Lower leg skin (tissue), 4 donors: ENCODE measurements at regions not wholly inside any gene's neighbourhood (a gene's known extent, or its start where the extent isn't known, plus 50 kb on each side); places are given as distances from the start of the nearest gene placed in this dataset.

Experiments used
- DNase-seq, 2 donors: peaks; one replicate each; pipeline ENCODE4 v3.0.0-alpha.2; 2019; ENCODE audit warnings: low spot score in 2 of 2
- H3K4me3 ChIP-seq: fragments of 200-600 bp; sonication (generic); 2 replicates; pipeline ENCODE4 v1.5.1; 2017; ENCODE audit warnings: mild to moderate bottlenecking, low read depth; ENCODE audit not compliant: poor library complexity, severe bottlenecking
- CTCF ChIP-seq, 3 donors: fragments of 450-650 bp; IDR thresholded peaks; one replicate each; pipeline ENCODE4 v1.5.1; 2016; ENCODE audit warnings: antibody characterized with exemption in 3 of 3, mild to moderate bottlenecking in 3 of 3, moderate library complexity in 2 of 3
- POLR2A ChIP-seq, 2 donors: fragments of 450-650 bp; IDR thresholded peaks; one replicate each; pipeline ENCODE4 v1.6.1; 2016 to 2017; ENCODE audit warnings: antibody characterized with exemption in 2 of 2, mild to moderate bottlenecking in 1 of 2, moderate library complexity in 1 of 2
- whole genome bisulfite sequencing, 2 donors: methylation state at CpG; one replicate each; pipeline ENCODE4 v1.1.5; 2018; 5-methylcytosine and 5-hydroxymethylcytosine counted together
- intact Hi-C: fragments of 100-400 bp; cut with DNase I; formaldehyde crosslinking; loops from one replicate; pipeline ENCODE4 v1.15.0; 2023; ENCODE audit warnings: low total_unique reads

- intact Hi-C loops, result no loop called here
- no peak overlapping the region for H3K4me3 ChIP-seq
- 46 to 51% methylated on average over 4 of the region's 4 CpGs for WGBS, 2 donors
- DNase-seq, result no peak
- no peak for TF ChIP-seq CTCF (IDR thresholded peaks at IDR 0.05)
- TF ChIP-seq POLR2A (IDR thresholded peaks at IDR 0.05), result no peak
Measured at GRCh38 chr3:151638555-151639417, 94.9 kb upstream of the AADACL2 start.

- no peak for TF ChIP-seq CTCF (IDR thresholded peaks at IDR 0.05)
- TF ChIP-seq POLR2A (IDR thresholded peaks at IDR 0.05), result no peak
- H3K4me3 ChIP-seq, result no peak overlapping the region
- intact Hi-C loops, result no loop called here
- no peak for DNase-seq
- WGBS, 2 donors, result 94 to 96% methylated on average over 3 of the region's 3 CpGs
Measured at GRCh38 chr3:151635905-151636304, 97.8 kb upstream of the AADACL2 start.

DNA sequence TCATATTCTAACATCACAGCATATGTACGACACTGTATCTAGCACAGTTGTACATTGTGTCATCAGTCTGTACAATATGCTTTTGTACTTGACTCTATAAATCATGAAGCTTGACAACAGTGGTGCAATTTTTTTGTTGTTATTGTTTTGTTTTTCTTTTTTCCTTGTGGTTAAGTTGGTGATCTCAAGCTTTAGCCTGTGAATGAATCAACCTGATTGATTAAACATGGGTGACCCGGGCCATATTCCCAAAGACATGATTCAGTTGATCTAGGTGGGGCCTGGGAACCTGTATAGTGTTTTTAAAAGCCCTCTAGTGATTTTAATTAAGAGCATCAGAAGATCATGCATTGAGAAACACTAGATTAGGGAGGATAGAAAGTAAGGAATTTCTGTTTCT lies 101.8 kb upstream of the AADACL2 start:
- WGBS, 2 donors, result 34 to 44% methylated on average over 2 of the region's 2 CpGs
- peak in 1 of 2 donors; percentile 30 for DNase-seq
- no peak for TF ChIP-seq POLR2A (IDR thresholded peaks at IDR 0.05)
- TF ChIP-seq CTCF (IDR thresholded peaks at IDR 0.05), result no peak
- no peak overlapping the region for H3K4me3 ChIP-seq
- intact Hi-C loops, result no loop called here

DNA sequence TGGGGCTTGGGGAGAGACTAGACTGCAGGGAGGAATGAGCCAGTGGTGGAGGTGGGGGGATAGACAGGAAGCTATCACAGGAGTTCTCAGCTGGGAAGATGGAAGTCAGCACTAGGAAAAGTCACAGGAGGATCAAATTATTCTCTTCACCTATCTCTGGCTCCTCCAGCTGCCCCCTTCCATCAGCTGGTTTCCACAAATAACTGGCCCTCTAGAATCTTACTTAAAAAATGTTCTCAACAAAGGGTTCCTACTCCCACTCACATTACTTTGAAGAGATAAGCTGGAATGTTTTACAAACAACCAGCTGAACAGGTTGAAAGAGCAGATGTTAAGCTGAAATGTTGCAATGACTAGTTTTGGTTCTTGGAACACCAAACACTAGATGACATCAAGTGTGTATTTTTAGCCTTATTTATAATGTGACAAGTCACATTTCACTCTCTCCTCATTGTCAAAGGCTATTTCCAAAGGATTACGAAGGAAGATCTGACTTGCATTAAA lies 102.7 kb upstream of the AADACL2 start:
- no peak overlapping the region for H3K4me3 ChIP-seq
- 23 to 26% methylated on average over 1 of the region's 1 CpG for WGBS, 2 donors
- intact Hi-C loops, result no loop called here
- DNase-seq, result no peak
- TF ChIP-seq CTCF (IDR thresholded peaks at IDR 0.05) (no peak), POLR2A (IDR thresholded peaks at IDR 0.05) (no peak)

DNA sequence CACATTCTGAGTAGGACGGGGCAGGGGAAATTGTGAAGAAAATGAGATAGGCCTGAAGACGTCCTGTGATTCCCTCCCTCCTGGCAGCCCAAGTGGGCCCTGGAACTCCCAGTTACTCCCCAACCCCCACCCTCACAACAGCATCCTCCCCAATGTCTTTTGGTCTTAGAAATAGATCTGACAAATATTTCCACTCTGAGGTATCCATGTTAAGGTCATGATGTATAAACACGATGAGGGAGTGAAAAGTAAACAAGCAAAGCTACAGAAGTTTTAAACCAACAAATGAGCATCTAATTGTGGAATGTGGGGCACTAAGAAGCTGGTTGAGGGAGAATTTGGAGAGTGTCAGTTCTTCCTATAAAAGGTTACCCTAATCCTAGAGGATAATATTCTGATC lies 103.7 kb upstream of the AADACL2 start:
- no peak overlapping the region for H3K4me3 ChIP-seq
- intact Hi-C loops, result no loop called here
- no peak for DNase-seq
- TF ChIP-seq CTCF (IDR thresholded peaks at IDR 0.05) (no peak), POLR2A (IDR thresholded peaks at IDR 0.05) (no peak)
- 62 to 69% methylated on average over 3 of the region's 3 CpGs for WGBS, 2 donors
